ENCODE measurements at regions not wholly inside any gene's neighbourhood (a gene's known extent, or its start where the extent isn't known, plus 50 kb on each side); places are given as distances from the start of the nearest gene placed in this dataset.

- no peaks in the 10 kb centered on the region for H3K9me3 Mint-ChIP-seq
- H3K4me3 Mint-ChIP-seq = no peak overlapping the region
- H3K27me3 Mint-ChIP-seq = peaks cover 7% of the 10 kb centered on the region
- no peaks in the 10 kb centered on the region for H3K36me3 Mint-ChIP-seq (ENCODE audit: low read depth)
- POLR2A ChIA-PET = no interaction called here
- no peak for DNase-seq
- no peaks in the 10 kb centered on the region for H3K4me1 Mint-ChIP-seq
- CTCF ChIA-PET = interaction anchor here (0.6 to 0.7 kb wide), 2 partner anchors 35 to 144 kb away, joined by 4 read pairs; no protein-coding TSS in a partner anchor
- H3K27ac Mint-ChIP-seq = no peak overlapping the region
These were observed 90.0 kb downstream of the FGF18 start for GRCh38 chr5:171509467-171509866.

- Mint-ChIP-seq H3K9me3 (no peaks in the 10 kb centered on the region), H3K4me1 (no peaks in the 10 kb centered on the region), H3K27ac (no peak overlapping the region), H3K27me3 (peaks cover 7% of the 10 kb centered on the region), H3K4me3 (no peak overlapping the region), H3K36me3 (ENCODE audit: low read depth) (no peaks in the 10 kb centered on the region)
- ChIA-PET CTCF (no interaction called here), POLR2A (no interaction called here)
- no peak for DNase-seq
These were observed 93.0 kb downstream of the FGF18 start for GRCh38 chr5:171512397-171512796.

GRCh38 chr5:171513591-171513990 is 94.1 kb downstream of the FGF18 start:
- POLR2A ChIA-PET = no interaction called here
- CTCF ChIA-PET = no interaction called here
- no peaks in the 10 kb centered on the region for H3K36me3 Mint-ChIP-seq (ENCODE audit: low read depth)
- DNase-seq = no peak
- no peaks in the 10 kb centered on the region for H3K9me3 Mint-ChIP-seq
- no peaks in the 10 kb centered on the region for H3K4me1 Mint-ChIP-seq
- H3K27ac Mint-ChIP-seq = no peak overlapping the region
- no peak overlapping the region for H3K4me3 Mint-ChIP-seq
- H3K27me3 Mint-ChIP-seq = peaks cover 7% of the 10 kb centered on the region

- no peak for DNase-seq
- Mint-ChIP-seq H3K27ac (no peak overlapping the region), H3K27me3 (no peaks in the 10 kb centered on the region), H3K36me3 (ENCODE audit: low read depth) (no peaks in the 10 kb centered on the region), H3K9me3 (no peaks in the 10 kb centered on the region), H3K4me1 (no peaks in the 10 kb centered on the region), H3K4me3 (no peak overlapping the region)
- ChIA-PET POLR2A (no interaction called here), CTCF (no interaction called here)
These were observed 99.5 kb downstream of the FGF18 start for GRCh38 chr5:171518916-171519315.

GRCh38 chr5:171520300-171521174 is 101.1 kb downstream of the FGF18 start:
- Mint-ChIP-seq H3K4me1 (no peaks in the 10 kb centered on the region), H3K27ac (no peak overlapping the region), H3K36me3 (ENCODE audit: low read depth) (no peaks in the 10 kb centered on the region), H3K27me3 (no peaks in the 10 kb centered on the region), H3K9me3 (no peaks in the 10 kb centered on the region), H3K4me3 (no peak overlapping the region)
- no peak for DNase-seq
- ChIA-PET POLR2A (no interaction called here), CTCF (no interaction called here)

GRCh38 chr5:171521219-171521633 is 101.8 kb downstream of the FGF18 start:
- ChIA-PET POLR2A (no interaction called here), CTCF (no interaction called here)
- Mint-ChIP-seq H3K4me3 (no peak overlapping the region), H3K9me3 (no peaks in the 10 kb centered on the region), H3K27me3 (no peaks in the 10 kb centered on the region), H3K36me3 (ENCODE audit: low read depth) (no peaks in the 10 kb centered on the region), H3K27ac (no peak overlapping the region), H3K4me1 (no peaks in the 10 kb centered on the region)
- DNase-seq = no peak

GRCh38 chr5:171521679-171522078 is 102.2 kb downstream of the FGF18 start:
- H3K36me3 Mint-ChIP-seq (ENCODE audit: low read depth) = no peaks in the 10 kb centered on the region
- no peaks in the 10 kb centered on the region for H3K9me3 Mint-ChIP-seq
- CTCF ChIA-PET = no interaction called here
- H3K27ac Mint-ChIP-seq = no peak overlapping the region
- POLR2A ChIA-PET = no interaction called here
- no peaks in the 10 kb centered on the region for H3K27me3 Mint-ChIP-seq
- H3K4me3 Mint-ChIP-seq = no peak overlapping the region
- no peaks in the 10 kb centered on the region for H3K4me1 Mint-ChIP-seq
- no peak for DNase-seq

- Mint-ChIP-seq H3K4me1 (no peaks in the 10 kb centered on the region), H3K36me3 (ENCODE audit: low read depth) (no peaks in the 10 kb centered on the region), H3K27me3 (no peaks in the 10 kb centered on the region), H3K27ac (peak overlapping the region; percentile 47), H3K4me3 (no peak overlapping the region), H3K9me3 (no peaks in the 10 kb centered on the region)
- ChIA-PET POLR2A (no interaction called here), CTCF (interaction anchor here (1.1 kb wide), 1 partner anchor 867 kb away, joined by 5 read pairs; no protein-coding TSS in a partner anchor)
- no peak for DNase-seq
These were observed 104.3 kb downstream of the FGF18 start for GRCh38 chr5:171523781-171524180.

GRCh38 chr5:171524466-171524865 is 105.0 kb downstream of the FGF18 start:
- H3K4me1 Mint-ChIP-seq = no peaks in the 10 kb centered on the region
- H3K27ac Mint-ChIP-seq = no peak overlapping the region
- no peak for DNase-seq
- no peaks in the 10 kb centered on the region for H3K36me3 Mint-ChIP-seq (ENCODE audit: low read depth)
- no peaks in the 10 kb centered on the region for H3K27me3 Mint-ChIP-seq
- CTCF ChIA-PET = no interaction called here
- H3K4me3 Mint-ChIP-seq = no peak overlapping the region
- POLR2A ChIA-PET = no interaction called here
- H3K9me3 Mint-ChIP-seq = no peaks in the 10 kb centered on the region

- ChIA-PET POLR2A (no interaction called here), CTCF (no interaction called here)
- Mint-ChIP-seq H3K9me3 (no peaks in the 10 kb centered on the region), H3K36me3 (ENCODE audit: low read depth) (no peaks in the 10 kb centered on the region), H3K27ac (no peak overlapping the region), H3K27me3 (no peaks in the 10 kb centered on the region), H3K4me1 (no peaks in the 10 kb centered on the region), H3K4me3 (no peak overlapping the region)
- DNase-seq = no peak
These were observed 105.6 kb downstream of the FGF18 start for GRCh38 chr5:171525085-171525484.

- CTCF ChIA-PET = no interaction called here
- no peak overlapping the region for H3K4me3 Mint-ChIP-seq
- no peak overlapping the region for H3K27ac Mint-ChIP-seq
These were observed 108.6 kb downstream of the FGF18 start for GRCh38 chr5:171528036-171528435.

GRCh38 chr5:171528865-171529614 is 109.6 kb downstream of the FGF18 start:
- Mint-ChIP-seq H3K4me1 (no peaks in the 10 kb centered on the region), H3K27ac (no peak overlapping the region), H3K36me3 (ENCODE audit: low read depth) (no peaks in the 10 kb centered on the region), H3K4me3 (no peak overlapping the region), H3K9me3 (no peaks in the 10 kb centered on the region), H3K27me3 (peaks cover 8% of the 10 kb centered on the region)
- DNase-seq = no peak
- ChIA-PET CTCF (no interaction called here), POLR2A (no interaction called here)

More at GRCh38 chr5:171528036-171528435, 108.6 kb downstream of the FGF18 start:
- H3K36me3 Mint-ChIP-seq (ENCODE audit: low read depth) = no peaks in the 10 kb centered on the region
- H3K4me1 Mint-ChIP-seq = no peaks in the 10 kb centered on the region
- H3K27me3 Mint-ChIP-seq = peaks cover 5% of the 10 kb centered on the region
- POLR2A ChIA-PET = interaction anchor here (0.6 kb wide), 1 partner anchor 140 kb away, joined by 3 read pairs; no protein-coding TSS in a partner anchor
- H3K9me3 Mint-ChIP-seq = no peaks in the 10 kb centered on the region
- no peak for DNase-seq

- Mint-ChIP-seq H3K36me3 (ENCODE audit: low read depth) (no peaks in the 10 kb centered on the region), H3K27me3 (peaks cover 10% of the 10 kb centered on the region), H3K4me3 (no peak overlapping the region), H3K9me3 (no peaks in the 10 kb centered on the region), H3K27ac (no peak overlapping the region), H3K4me1 (no peaks in the 10 kb centered on the region)
- DNase-seq = no peak
- ChIA-PET POLR2A (no interaction called here), CTCF (interaction anchor here (0.6 kb wide), 1 partner anchor 31 kb away, joined by 3 read pairs; no protein-coding TSS in a partner anchor)
These were observed 112.2 kb downstream of the FGF18 start for GRCh38 chr5:171531638-171532037.

Measured in activated CD4-positive, alpha-beta T cell treated with anti-CD3 and anti-CD28 coated beads, Interleukin-2, amount 10 ng/mL, durations not matched to agents 7 days and 5 days (primary cell).